H1 (cell line): ENCODE measurements at regions not wholly inside any gene's neighbourhood (a gene's known extent, or its start where the extent isn't known, plus 50 kb on each side); places are given as distances from the start of the nearest gene placed in this dataset.

ENCODE experiments used
- CTCF ChIA-PET: fragments of 300-600 bp; sonication (Branson Sonifier 250); formaldehyde crosslinking; loops from one replicate; lab custom pipeline; 2021; ENCODE audit not compliant: partially characterized antibody; lab: Charles Lee
- POLR2A ChIA-PET: fragments of 300-600 bp; sonication (Branson Sonifier 250); formaldehyde crosslinking; loops from one replicate; lab custom pipeline; 2021; ENCODE audit warnings: inconsistent platforms; ENCODE audit not compliant: partially characterized antibody; lab: Charles Lee
- DNase-seq, 2 experiments: peaks; one replicate each; pipeline versions ENCODE4 v3.0.0 to v3.0.0-alpha.2; 2010 to 2022; ENCODE audit warnings: low spot score in 2 of 2, low read depth in 1 of 2, mixed read lengths in 1 of 2
- FAIRE-seq: peaks from 2 replicates; lab custom pipeline; 2011; peaks lifted over from hg19 to GRCh38; lab: Jason Lieb, UNC
- H2AFZ ChIP-seq: 2 replicates; pipeline ENCODE4 v1.8.1; 2012; ENCODE audit warnings: low read length, inconsistent platforms
- H2AK5ac ChIP-seq: 2 replicates; pipeline ENCODE4 v1.6.1; 2013; ENCODE audit warnings: low read depth, low read length
- H2BK120ac ChIP-seq: replicated peaks from 2 replicates; pipeline ENCODE3; 2013; ENCODE audit warnings: low read depth, low read length, inconsistent platforms
- H2BK12ac ChIP-seq: 2 replicates; pipeline ENCODE4 v1.6.1; 2013; ENCODE audit warnings: low read depth, low read length
- H2BK15ac ChIP-seq: 2 replicates; pipeline ENCODE4 v1.6.1; 2013; ENCODE audit warnings: low read length
- H2BK20ac ChIP-seq: 2 replicates; pipeline ENCODE4 v1.6.1; 2013; ENCODE audit warnings: low read length
- H2BK5ac ChIP-seq: 2 replicates; pipeline ENCODE4 v1.6.1; 2013; ENCODE audit warnings: low read depth, low read length
- H3K14ac ChIP-seq: 2 replicates; pipeline ENCODE4 v1.6.1; 2013; ENCODE audit warnings: inconsistent platforms; ENCODE audit not compliant: insufficient read length
- H3K18ac ChIP-seq: 2 replicates; pipeline ENCODE4 v1.6.1; 2013; ENCODE audit warnings: low read length; ENCODE audit errors: extremely low read depth
- H3K23ac ChIP-seq: 2 replicates; pipeline ENCODE4 v1.6.1; 2013; ENCODE audit warnings: inconsistent platforms; ENCODE audit not compliant: insufficient read length
- H3K23me2 ChIP-seq: 2 replicates; pipeline ENCODE4 v1.6.1; 2013; ENCODE audit warnings: low read depth, low read length
- H3K27ac ChIP-seq: 2 replicates; pipeline ENCODE4 v1.6.1; 2011; ENCODE audit warnings: low read depth, low read length, inconsistent platforms
- H3K27me3 ChIP-seq, 4 experiments: replicated peaks in 1 of 4; 1 replicate in 1 of 4; 2 replicates in 3 of 4; pipeline versions ENCODE4 v1.6.1 to v1.8.1; 2011 to 2013; ENCODE audit warnings: low read length in 3 of 4, mild to moderate bottlenecking in 3 of 4, inconsistent platforms in 2 of 4, mixed read lengths in 2 of 4, moderate library complexity in 1 of 4; ENCODE audit not compliant: control insufficient read depth in 3 of 4, insufficient read depth in 3 of 4; ENCODE audit errors: extremely low read depth in 1 of 4
- H3K36me3 ChIP-seq, 4 experiments: 2 replicates each; pipeline versions ENCODE4 v1.6.1 to v1.8.1; 2011 to 2013; ENCODE audit warnings: mild to moderate bottlenecking in 4 of 4, low read length in 3 of 4, moderate library complexity in 2 of 4, control low read depth in 1 of 4, inconsistent platforms in 1 of 4; ENCODE audit not compliant: insufficient read depth in 4 of 4, control insufficient read depth in 2 of 4
- H3K4ac ChIP-seq: replicated peaks from 2 replicates; pipeline ENCODE3; 2013; ENCODE audit warnings: low read length, low read depth, mixed read lengths, inconsistent platforms; ENCODE audit not compliant: insufficient read length
- H3K4me1 ChIP-seq, 4 experiments: replicated peaks in 1 of 4; 1 replicate in 1 of 4; 2 replicates in 3 of 4; pipeline versions ENCODE4 v1.6.1 to v1.8.1; 2011 to 2013; ENCODE audit warnings: low read length in 3 of 4, inconsistent platforms in 2 of 4, mixed read lengths in 1 of 4; ENCODE audit not compliant: insufficient read depth in 4 of 4, control insufficient read depth in 3 of 4
- H3K4me2 ChIP-seq, 2 experiments: 2 replicates each; pipeline versions ENCODE4 v1.6.1 to v1.8.1; 2011 to 2013; ENCODE audit warnings: low read depth in 2 of 2, low read length in 2 of 2, control low read depth in 1 of 2, inconsistent platforms in 1 of 2, mild to moderate bottlenecking in 1 of 2; ENCODE audit not compliant: insufficient read depth in 1 of 2
- H3K4me3 ChIP-seq, 4 experiments: fragments of 200-600, 300-600 bp in 1 of 4; sonication (generic), shearing (Covaris generic), sonication (Bioruptor Twin) in 1 of 4; 2 replicates each; pipeline versions ENCODE4 v1.5.1 to v1.8.1; 2011 to 2016; ENCODE audit warnings: low read length in 4 of 4, low read depth in 3 of 4, control low read depth in 2 of 4, inconsistent platforms in 2 of 4, mild to moderate bottlenecking in 2 of 4, mixed read lengths in 1 of 4, moderate library complexity in 1 of 4; ENCODE audit not compliant: insufficient read depth in 2 of 4; ENCODE audit errors: extremely low read depth in 1 of 4
- H3K56ac ChIP-seq: replicated peaks from 2 replicates; pipeline ENCODE3; 2013; ENCODE audit warnings: low read depth, mild to moderate bottlenecking, mixed read lengths, low read length, inconsistent platforms; ENCODE audit not compliant: insufficient read length
- H3K79me1 ChIP-seq: 2 replicates; pipeline ENCODE4 v1.6.1; 2013; ENCODE audit warnings: low read depth, low read length, control low read depth
- H3K79me2 ChIP-seq, 2 experiments: 2 replicates each; pipeline versions ENCODE4 v1.6.1 to v1.8.1; 2012 to 2013; ENCODE audit warnings: low read length in 2 of 2, mild to moderate bottlenecking in 2 of 2, inconsistent platforms in 1 of 2; ENCODE audit not compliant: insufficient read depth in 2 of 2, control insufficient read depth in 1 of 2
- H3K9ac ChIP-seq, 4 experiments: replicated peaks in 1 of 4; 1 replicate in 1 of 4; 2 replicates in 3 of 4; pipeline versions ENCODE4 v1.6.1 to v1.8.1; 2011 to 2013; ENCODE audit warnings: low read depth in 3 of 4, low read length in 3 of 4, control low read depth in 2 of 4, mild to moderate bottlenecking in 2 of 4, moderate library complexity in 2 of 4, inconsistent platforms in 1 of 4; ENCODE audit errors: extremely low read depth in 1 of 4
- H3K9me3 ChIP-seq, 2 experiments: 2 replicates each; pipeline versions ENCODE4 v1.6.1 to v1.8.1; 2012 to 2013; ENCODE audit warnings: mild to moderate bottlenecking in 2 of 2, moderate library complexity in 2 of 2, control low read depth in 1 of 2, inconsistent platforms in 1 of 2, low read depth in 1 of 2, low read length in 1 of 2, mixed read lengths in 1 of 2; ENCODE audit not compliant: insufficient read depth in 2 of 2
- H4K20me1 ChIP-seq, 2 experiments: replicated peaks in 1 of 2; 2 replicates each; pipeline versions ENCODE3 to v1.8.1; 2011 to 2013; ENCODE audit warnings: inconsistent platforms in 2 of 2, low read length in 2 of 2, mild to moderate bottlenecking in 1 of 2; ENCODE audit not compliant: insufficient read depth in 2 of 2, control insufficient read depth in 1 of 2
- H4K5ac ChIP-seq: 2 replicates; pipeline ENCODE4 v1.6.1; 2013; ENCODE audit warnings: low read length, low read depth, mixed read lengths, inconsistent platforms; ENCODE audit not compliant: insufficient read length
- H4K8ac ChIP-seq: 2 replicates; pipeline ENCODE4 v1.8.0; 2013; ENCODE audit warnings: mild to moderate bottlenecking, moderate library complexity, low read length, inconsistent platforms; ENCODE audit not compliant: insufficient read depth; ENCODE audit errors: extremely low read depth
- H4K91ac ChIP-seq: replicated peaks from 2 replicates; pipeline ENCODE3; 2013; ENCODE audit warnings: low read length, mixed read lengths, inconsistent platforms; ENCODE audit not compliant: insufficient read length
- CTBP2 ChIP-seq: IDR thresholded peaks from 2 replicates; pipeline ENCODE4 v1.7.0; 2011; ENCODE audit warnings: borderline replicate concordance, mild to moderate bottlenecking, moderate library complexity, mixed read lengths, low read length; ENCODE audit not compliant: insufficient read depth, insufficient read length
- FOSL1 ChIP-seq: IDR thresholded peaks from 2 replicates; pipeline ENCODE4 v1.6.1; 2011; ENCODE audit warnings: mild to moderate bottlenecking, low read depth, low read length, moderate library complexity; ENCODE audit not compliant: insufficient read depth
- JUN ChIP-seq: IDR thresholded peaks from 2 replicates; pipeline ENCODE4 v1.6.1; 2011; ENCODE audit warnings: low read depth, mild to moderate bottlenecking, improper control_type of control experiment, low read length
- RAD21 ChIP-seq, 2 experiments: IDR thresholded peaks in 1 of 2; conservative IDR thresholded peaks in 1 of 2; 2 replicates each; pipeline ENCODE4 v1.6.1; 2011; ENCODE audit warnings: low read depth in 2 of 2, low read length in 2 of 2, improper control_type of control experiment in 1 of 2, inconsistent platforms in 1 of 2, mild to moderate bottlenecking in 1 of 2, moderate library complexity in 1 of 2
- SP2 ChIP-seq: IDR thresholded peaks from 2 replicates; pipeline ENCODE4 v1.6.1; 2012; ENCODE audit warnings: mild to moderate bottlenecking, low read length, inconsistent platforms
- ZNF274 ChIP-seq: IDR thresholded peaks from 2 replicates; pipeline ENCODE4 v1.7.0; 2012; ENCODE audit warnings: low read length, borderline replicate concordance; ENCODE audit errors: extremely low read depth
- WGBS, 2 experiments: shearing (Covaris generic) in 1 of 2; methylation state at CpG; one replicate each; pipeline versions ENCODE4 v1.1.6 to v1.1.7; 2013 to 2015; ENCODE audit warnings: low lambda C conversion rate in 2 of 2, mixed read lengths in 2 of 2, inconsistent platforms in 1 of 2, low coverage in 1 of 2, missing lambda C conversion rate in 1 of 2; ENCODE audit not compliant: insufficient replicate concordance in 2 of 2, insufficient coverage in 1 of 2, insufficient read length in 1 of 2; ENCODE audit errors: extremely low coverage in 1 of 2, missing lambda C conversion rate in 1 of 2; 5-methylcytosine and 5-hydroxymethylcytosine counted together

DNA sequence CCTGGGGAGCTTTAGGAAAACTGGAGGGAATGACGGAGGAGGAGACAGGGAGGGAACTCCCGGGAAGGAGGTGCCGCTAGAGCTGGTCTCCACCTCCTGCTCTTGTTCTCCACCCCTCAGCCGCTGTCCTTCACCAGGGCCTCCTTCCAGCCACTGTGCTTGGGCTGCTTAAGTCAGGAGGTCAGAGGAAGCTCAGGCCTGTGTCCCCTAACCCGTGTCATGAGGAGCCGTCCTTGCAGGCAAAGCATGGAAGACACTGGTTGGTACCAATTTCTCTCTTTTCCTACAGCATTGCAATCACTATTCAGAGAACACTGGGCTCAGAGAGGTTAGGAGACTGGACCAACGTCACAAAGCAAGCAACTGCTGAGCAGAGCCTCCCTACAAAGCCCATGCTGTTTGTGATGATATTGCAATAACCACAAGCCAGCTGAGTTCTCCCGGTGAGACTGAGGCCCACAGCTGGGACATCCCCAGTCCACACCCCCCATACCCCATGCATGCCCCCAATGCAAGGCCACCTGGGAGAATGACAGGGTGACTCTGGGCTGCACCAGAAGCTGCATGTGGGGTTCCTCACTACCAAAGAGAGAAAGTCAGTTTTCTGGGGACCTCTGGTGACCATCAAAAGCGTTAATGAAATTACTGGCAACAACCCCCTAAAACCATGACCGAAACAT, 427.5 kb downstream of the NPHP4 start:
- Histone ChIP-seq H3K4me3 (no peak overlapping the region), H3K56ac (no peak overlapping the region), H2BK5ac (no peak overlapping the region), H4K8ac (no peak overlapping the region), H3K23me2 (no peaks in the 10 kb centered on the region), H3K4ac (no peak overlapping the region), H3K79me2 (no peaks in the 10 kb centered on the region), H3K27me3 (no peaks in the 10 kb centered on the region), H2BK15ac (no peak overlapping the region), H3K18ac (no peak overlapping the region; the same call in 1 of the 2 replicates), H2BK120ac (no peak overlapping the region), H3K79me1 (no peaks in the 10 kb centered on the region), H2AFZ (no peak overlapping the region), H4K20me1 (no peaks in the 10 kb centered on the region), H2AK5ac (no peak overlapping the region), H3K4me1 (no peaks in the 10 kb centered on the region)
- FAIRE-seq = no peak
- ChIA-PET CTCF (interaction anchor here (0.9 kb wide), 1 partner anchor 61 kb away, joined by 4 read pairs; no protein-coding TSS in a partner anchor), POLR2A (no interaction called here)
- no peak for DNase-seq
- no peak for TF ChIP-seq CTBP2
- TF ChIP-seq ZNF274 = no peak
- TF ChIP-seq FOSL1 = no peak
- TF ChIP-seq SP2 = no peak
- no peak for TF ChIP-seq JUN
- no peak for TF ChIP-seq RAD21 (IDR thresholded peaks at IDR 0.05 in 1 of 2, conservative IDR thresholded peaks at IDR 0.05 in 1 of 2; ENCODE audit: low read depth in 2 of 2, low read length in 2 of 2)
- TF ChIP-seq, all 59 proteins: peak for 0
- no peak overlapping the region for H3K9ac ChIP-seq
- 95% methylated on average over 7 of the region's 10 CpGs; no CpG with 5 or more reads in 1 of the 2 experiments for WGBS, 2 experiments
- H3K27ac ChIP-seq = no peak overlapping the region
- H3K36me3 ChIP-seq = no peaks in the 10 kb centered on the region
- H3K23ac ChIP-seq = no peak overlapping the region
- H3K4me2 ChIP-seq = no peak overlapping the region
- no peak overlapping the region for H2BK20ac ChIP-seq
- no peak overlapping the region for H4K5ac ChIP-seq
- H3K9me3 ChIP-seq = peaks cover 3% of the 10 kb centered on the region in 2 experiments; a peak in 2 of 4 replicates
- no peak overlapping the region for H3K14ac ChIP-seq
- no peak overlapping the region for H2BK12ac ChIP-seq
- no peak overlapping the region for H4K91ac ChIP-seq
